HT1080 (cell line): ENCODE measurements at regions not wholly inside any gene's neighbourhood (a gene's known extent, or its start where the extent isn't known, plus 50 kb on each side); places are given as distances from the start of the nearest gene placed in this dataset.

ENCODE experiments used
- DNase-seq: peaks from one replicate; pipeline ENCODE4 v3.0.0-alpha.2; 2015; ENCODE audit warnings: low read depth

- no peak for DNase-seq
Measured at GRCh38 chr9:2311920-2312319, 296.8 kb downstream of the SMARCA2 start.

GRCh38 chr9:2313512-2313911 is 298.4 kb downstream of the SMARCA2 start:
- DNase-seq, result no peak

- no peak for DNase-seq
Measured at GRCh38 chr9:2317591-2317990, 302.4 kb downstream of the SMARCA2 start.

- DNase-seq, result no peak
Measured at GRCh38 chr9:2319421-2319820, 302.2 kb upstream of the VLDLR start.

GRCh38 chr9:2320114-2320513 is 301.5 kb upstream of the VLDLR start:
- DNase-seq, result peak; percentile 63

DNA sequence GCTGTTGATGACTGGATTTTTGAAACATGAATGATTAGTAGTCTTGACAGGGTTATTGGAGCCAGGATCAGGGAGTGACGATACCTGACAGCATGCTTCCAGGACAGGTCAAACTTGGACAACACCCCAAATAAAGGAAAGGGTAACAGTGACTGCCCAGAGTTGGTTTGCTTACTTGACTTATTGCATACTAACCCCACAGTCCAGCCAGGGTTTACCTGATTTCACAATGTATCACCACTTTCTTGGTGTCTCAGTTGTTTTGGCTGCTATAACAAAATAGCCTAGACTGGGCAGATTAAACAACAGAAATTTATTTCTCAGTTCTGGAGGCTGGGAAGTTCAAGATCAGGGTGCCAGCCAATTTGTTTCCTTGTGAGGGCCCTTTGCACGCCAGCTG is 301.0 kb upstream of the VLDLR start:
- no peak for DNase-seq

DNA sequence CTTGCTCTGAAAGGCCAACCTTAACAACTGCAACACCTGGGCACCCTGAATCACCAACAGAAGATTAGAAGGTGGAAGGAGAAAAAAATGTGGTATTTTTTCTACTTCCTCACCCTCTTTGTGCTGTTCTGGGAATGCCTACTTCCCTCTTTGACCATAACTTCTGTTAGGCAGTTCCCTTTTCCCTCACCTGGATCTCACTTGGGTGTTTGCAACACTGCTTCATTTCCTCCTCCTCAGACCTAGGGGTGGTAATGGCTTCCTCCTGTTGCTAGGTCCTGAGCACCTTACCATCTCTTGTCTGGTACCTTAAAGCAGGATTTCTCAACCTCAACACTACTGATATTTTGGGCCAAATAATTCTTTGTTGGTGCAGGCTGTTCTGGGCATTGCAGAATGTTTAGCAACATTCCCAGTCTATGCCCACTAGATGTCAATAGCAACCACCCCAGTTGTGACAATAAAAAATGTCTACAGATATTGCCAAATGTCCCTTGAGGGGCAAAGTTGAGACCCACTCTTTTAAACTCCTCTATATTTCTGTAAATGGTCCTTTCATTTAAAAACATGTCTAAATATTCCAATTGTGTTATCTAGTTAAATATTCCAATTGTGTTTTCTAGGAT is 300.0 kb upstream of the VLDLR start:
- DNase-seq, result no peak

DNA sequence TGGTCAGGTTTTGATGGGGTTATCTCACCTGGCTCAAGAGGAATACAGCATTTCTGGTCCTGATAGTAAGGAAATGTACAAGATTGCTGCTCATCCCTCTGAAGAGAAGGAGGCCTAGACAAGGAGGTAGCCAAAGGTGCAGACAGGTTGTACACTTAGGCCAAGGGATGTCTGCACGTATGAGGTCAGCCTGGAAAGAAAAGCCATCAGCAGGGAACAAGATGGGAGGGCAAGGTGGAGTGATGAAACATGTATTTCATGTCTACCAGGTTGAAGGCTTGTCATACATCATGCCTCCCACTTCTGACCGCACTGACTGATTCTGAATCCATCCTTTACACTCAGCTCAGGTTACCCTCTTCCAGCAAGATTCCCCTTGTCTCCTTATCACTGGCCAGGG is 296.8 kb upstream of the VLDLR start:
- DNase-seq, result no peak

- no peak for DNase-seq
Measured at GRCh38 chr9:2332663-2333062, 288.9 kb upstream of the VLDLR start.

DNA sequence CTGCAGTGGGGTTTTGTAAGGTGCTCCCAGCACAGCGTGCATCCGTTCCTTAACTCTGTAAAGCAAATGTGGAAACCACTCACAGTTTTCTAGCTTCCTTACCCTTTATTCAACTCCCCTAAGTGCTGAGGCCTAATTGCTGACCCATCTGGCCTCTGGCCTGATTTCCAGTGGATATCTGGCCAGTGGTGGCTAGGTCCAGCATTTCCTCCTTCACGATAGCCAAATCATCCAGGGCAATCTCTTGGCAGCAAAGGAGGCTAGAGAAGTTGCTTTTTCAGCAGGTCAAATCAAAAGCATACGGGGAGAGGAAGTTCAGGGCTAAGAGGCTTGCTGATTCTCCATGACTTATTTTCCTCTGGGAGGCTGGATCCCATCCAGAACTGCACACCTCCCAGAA is 286.3 kb upstream of the VLDLR start:
- no peak for DNase-seq

- no peak for DNase-seq
Measured at GRCh38 chr9:2336055-2336454, 285.5 kb upstream of the VLDLR start.

DNA sequence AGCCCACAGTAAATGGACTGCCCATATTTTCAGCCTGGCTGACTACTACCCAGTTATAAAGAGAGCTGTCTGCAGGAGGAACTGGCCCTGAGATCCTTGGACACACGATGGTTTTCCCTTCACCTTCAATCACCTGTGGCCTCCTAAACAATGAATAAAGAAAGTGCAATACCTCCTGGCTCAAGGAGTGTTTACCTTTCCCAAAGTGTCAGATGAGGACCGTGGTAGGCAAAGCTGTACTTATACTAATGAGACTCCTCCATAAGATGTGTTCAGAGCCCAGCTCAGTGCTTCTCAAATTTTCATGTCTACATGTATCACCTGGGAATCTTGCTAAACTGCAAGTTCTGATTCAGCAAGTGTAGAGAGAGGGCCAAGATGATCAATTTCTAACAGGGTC is 284.5 kb upstream of the VLDLR start:
- DNase-seq, result no peak

- no peak for DNase-seq
Measured at GRCh38 chr9:2337627-2338026, 284.0 kb upstream of the VLDLR start.

- peak; percentile 31 for DNase-seq
Measured at GRCh38 chr9:2338777-2339365, 282.7 kb upstream of the VLDLR start.

DNA sequence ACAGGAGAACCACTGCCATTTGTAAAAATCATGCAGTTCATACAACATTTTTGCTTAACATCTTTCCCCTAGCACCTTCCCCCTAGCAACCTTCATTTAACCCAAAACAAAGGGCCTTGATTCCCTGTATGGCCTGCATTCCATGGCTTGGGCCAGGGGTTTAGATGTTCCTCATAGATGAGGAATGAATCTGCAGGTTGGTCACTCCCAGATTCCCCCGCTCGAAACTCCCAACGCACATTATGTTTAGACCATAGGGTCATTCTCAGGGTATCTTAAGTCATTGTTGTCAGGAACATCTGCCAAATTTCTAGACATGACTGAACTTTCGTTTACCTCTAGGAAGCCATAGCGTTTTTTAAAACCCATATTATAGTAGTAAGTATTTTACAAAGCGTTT is 282.2 kb upstream of the VLDLR start:
- no peak for DNase-seq

DNA sequence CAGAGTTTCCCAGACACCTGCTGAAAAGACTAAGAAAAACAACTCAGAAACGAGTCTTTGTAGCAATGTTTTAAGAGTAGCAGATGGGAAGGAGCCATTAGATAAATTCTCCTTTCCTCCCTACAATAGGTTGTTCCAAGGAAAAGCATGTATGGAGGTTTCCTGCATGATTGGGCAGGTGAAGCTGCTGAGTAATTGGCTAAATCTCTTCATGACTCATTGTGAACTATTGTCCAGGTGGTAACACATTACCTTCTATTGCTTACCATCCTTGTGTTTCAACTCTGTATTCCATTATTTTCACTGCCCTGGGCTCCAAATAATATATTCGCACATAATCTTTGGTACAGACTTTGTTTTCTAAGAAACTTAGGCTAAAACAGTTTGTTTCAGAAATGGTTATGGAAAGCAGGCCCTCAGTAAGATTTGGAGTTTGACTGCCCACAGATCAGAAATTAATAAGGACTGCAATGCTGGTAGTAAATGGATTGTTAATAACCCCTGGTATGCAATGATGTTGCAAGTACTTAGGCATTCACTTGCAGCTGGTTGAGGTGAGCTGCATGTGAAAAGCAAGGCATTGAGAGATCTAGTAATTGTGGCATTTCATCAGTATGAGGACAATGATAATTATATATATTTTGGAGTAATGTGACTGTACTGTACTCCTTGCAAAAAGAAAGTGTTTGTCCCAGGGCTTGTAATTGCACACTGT is 281.4 kb upstream of the VLDLR start:
- DNase-seq, result no peak

- DNase-seq, result no peak
Measured at GRCh38 chr9:2341126-2341525, 280.5 kb upstream of the VLDLR start.

DNA sequence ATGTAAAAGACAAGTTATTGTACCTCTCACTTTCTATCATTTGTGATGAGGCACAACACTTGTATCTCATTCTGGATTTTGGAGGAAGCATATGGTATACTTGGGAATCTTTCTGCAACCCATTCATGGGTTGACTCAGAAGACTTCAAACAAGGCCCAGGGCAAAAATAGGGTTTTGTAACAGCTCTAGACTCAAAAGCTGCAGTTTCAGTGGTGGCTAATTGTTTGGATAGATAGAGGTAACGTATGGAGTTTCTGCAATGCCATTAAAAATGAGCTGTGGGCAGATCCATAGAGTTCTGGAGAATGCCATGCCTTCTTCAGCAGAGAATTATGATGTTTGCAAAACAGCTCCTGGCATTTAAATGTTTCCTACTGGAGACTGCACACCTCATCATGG is 279.6 kb upstream of the VLDLR start:
- DNase-seq, result no peak

DNA sequence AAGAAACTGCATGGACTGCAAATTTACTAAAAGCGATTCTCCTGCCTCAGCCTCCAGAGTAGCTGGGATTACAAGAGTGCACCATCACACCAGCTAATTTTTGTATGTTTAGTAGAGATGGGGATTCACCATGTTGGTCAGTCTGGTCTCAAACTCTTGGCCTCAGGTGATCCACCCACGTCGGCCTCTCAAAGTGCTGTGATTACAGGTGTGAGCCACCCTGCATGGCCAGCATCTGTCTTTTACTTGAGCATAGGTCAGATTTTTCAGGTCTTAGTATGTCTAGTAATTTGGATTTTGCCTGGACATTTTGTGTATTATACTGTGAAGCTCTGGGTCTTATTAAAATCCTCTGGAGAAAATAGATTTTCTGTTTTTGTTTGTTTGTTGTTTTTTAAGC is 277.8 kb upstream of the VLDLR start:
- no peak for DNase-seq

GRCh38 chr9:2344436-2344835 is 277.2 kb upstream of the VLDLR start:
- DNase-seq, result no peak

DNA sequence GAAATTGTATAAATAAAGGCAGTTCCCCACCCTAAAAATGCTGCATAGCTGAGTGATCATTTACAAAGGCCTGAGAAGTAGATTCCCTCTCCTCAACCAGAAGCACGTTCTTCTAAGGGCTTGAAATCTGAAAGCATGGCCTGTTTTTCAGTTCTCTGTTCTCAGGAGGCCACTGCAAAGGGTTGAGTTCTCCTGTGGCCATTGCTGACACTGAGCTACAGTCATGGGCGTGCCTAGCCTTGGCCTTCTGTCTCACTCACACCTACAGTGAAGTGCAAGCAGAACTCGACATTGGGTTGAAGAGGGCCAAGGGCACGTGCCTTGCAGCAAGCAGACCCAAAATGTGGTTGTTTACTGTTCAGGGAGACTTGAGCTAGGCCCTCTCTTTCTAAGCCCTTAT is 276.6 kb upstream of the VLDLR start:
- no peak for DNase-seq

DNA sequence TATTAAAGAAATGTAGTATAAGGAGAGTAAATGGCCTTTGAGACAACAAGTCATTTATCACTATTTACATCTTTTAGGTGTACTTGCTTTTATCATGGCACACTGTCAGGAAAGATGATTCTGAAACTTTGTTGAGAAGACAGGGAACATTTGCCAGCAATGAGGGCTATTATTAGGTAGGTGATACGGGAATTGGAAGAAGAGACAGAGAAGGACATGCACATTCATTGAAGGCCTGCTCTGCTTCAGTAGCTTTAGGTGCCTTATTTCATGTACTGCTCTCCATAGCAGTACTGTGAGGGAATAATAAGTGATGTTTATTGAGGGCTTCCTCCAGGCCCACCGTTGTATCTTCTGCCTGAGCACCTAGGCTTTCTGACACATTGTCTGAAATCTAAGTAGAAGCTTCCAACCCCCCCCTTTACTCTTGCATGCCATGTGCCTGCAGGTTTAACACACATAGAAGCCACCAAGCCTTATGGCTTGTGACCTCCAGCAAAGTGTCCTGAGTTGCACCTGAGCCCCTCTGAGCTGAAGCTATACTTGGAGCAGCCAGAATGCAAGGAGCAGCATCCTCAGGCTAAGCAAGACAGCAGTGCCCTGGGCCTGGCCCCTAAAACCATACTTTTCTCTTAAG is 275.2 kb upstream of the VLDLR start:
- no peak for DNase-seq

DNA sequence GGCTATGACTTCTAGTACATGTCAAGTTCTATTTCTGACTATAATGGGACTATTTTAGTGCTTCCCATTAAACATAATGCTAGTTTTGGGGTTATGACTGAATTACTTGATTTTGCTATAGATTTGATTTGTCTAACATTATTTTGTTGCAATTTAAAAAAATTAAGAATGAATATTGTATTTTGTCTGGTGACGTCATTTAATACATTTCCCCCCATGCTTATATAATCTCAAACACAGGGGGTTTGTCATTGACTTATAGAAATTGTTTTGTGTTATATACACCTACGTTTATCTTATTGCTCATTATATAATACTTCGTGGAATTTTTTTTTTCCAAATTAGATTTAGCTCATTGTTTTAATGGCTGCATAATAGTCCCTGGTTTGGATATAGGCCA is 270.3 kb upstream of the VLDLR start:
- DNase-seq, result no peak
